AG09319 (cell line): ENCODE measurements at regions not wholly inside any gene's neighbourhood (a gene's known extent, or its start where the extent isn't known, plus 50 kb on each side); places are given as distances from the start of the nearest gene placed in this dataset.

Source experiments
- DNase-seq: peaks from one replicate; pipeline ENCODE4 v3.0.0-alpha.2; 2010; ENCODE audit warnings: low read depth; ENCODE audit errors: extremely low read depth
- CTCF ChIP-seq: IDR thresholded peaks from 2 replicates; pipeline ENCODE4 v1.5.1; 2011; ENCODE audit warnings: low read depth, mild to moderate bottlenecking, inconsistent platforms, low read length, moderate library complexity

DNA sequence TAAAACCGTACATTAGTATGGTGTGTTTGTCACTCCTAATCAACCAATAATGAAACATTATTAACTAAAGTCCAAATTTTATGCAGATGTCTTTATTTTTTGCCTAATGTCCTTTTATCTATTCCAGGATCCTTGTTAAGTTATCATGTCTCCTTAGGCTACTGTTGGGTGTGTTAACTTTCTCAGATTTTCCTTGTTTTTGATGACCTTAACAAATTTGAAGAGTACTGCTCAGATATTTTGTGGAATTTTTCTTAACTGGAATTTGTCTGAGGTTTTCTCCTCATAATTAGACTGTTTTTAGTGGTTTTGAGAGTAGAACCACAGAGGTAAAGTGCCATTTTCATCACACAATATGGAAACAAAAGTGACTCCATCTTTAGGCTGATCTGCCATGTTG lies 406.3 kb downstream of the MEI4 start:
- no peak for TF ChIP-seq CTCF
- no peak for DNase-seq

GRCh38 chr6:78062993-78063392 lies 410.2 kb downstream of the MEI4 start:
- TF ChIP-seq CTCF, result no peak
- DNase-seq, result no peak

- no peak for TF ChIP-seq CTCF
- DNase-seq, result no peak
Measured at GRCh38 chr6:78076371-78076770, 423.5 kb downstream of the MEI4 start.

DNA sequence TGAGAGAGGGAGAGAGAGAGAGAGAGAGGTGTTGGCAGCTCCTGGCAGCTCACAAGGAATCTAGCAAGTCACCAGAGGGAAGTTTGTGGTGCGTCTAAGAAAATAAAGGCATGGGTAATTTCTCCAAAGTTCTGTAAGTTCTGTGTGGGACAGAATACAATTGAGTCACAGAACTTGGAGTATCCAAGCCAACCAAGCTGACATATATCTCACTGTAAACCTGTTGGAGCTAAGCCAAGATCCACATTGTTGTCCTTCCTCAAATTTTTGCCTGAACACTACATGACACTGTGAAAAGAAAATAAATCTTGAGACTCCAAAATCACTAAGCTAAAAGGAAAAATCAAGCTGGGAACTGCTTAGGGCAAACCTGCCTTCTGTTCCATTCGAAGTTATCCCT lies 436.7 kb downstream of the MEI4 start:
- TF ChIP-seq CTCF, result no peak
- no peak for DNase-seq

DNA sequence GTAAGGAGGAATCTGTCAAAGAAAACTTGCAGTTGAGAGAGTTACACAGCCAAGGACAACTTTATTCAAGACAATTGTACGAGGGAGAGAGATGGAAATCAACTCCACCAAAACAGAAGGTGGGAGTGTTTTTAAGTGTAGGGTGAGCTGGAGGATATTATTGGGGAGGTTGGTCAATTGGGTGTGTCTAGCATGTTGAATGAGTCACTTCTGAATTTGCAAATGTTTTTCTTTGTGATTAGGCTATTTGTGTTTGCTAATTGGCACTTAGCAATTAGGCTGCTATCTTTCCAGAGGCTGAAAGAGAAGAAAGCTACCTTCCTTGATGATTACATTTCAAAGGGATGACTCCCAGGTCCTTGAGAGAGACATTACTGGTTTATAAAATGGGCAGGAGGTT lies 441.1 kb downstream of the MEI4 start:
- TF ChIP-seq CTCF, result no peak
- no peak for DNase-seq

GRCh38 chr6:78101387-78101786 lies 448.5 kb downstream of the MEI4 start:
- no peak for DNase-seq
- no peak for TF ChIP-seq CTCF

- no peak for TF ChIP-seq CTCF
- DNase-seq, result no peak
Measured at GRCh38 chr6:78110641-78111040, 457.8 kb downstream of the MEI4 start.
